GM19455 (cell line): ENCODE measurements at regions not wholly inside any gene's neighbourhood (a gene's known extent, or its start where the extent isn't known, plus 50 kb on each side); places are given as distances from the start of the nearest gene placed in this dataset.
"Not testable (repeated sequence)": the region's sequence is repeated elsewhere in the genome, so short reads cannot be mapped to it uniquely, and the experiment has no call there.

Source experiments
- ATAC-seq: cut with Tn5 transposase; IDR thresholded peaks from one replicate; pipeline ENCODE4 v1.9.1; 2021; ENCODE audit not compliant: unreplicated experiment

DNA sequence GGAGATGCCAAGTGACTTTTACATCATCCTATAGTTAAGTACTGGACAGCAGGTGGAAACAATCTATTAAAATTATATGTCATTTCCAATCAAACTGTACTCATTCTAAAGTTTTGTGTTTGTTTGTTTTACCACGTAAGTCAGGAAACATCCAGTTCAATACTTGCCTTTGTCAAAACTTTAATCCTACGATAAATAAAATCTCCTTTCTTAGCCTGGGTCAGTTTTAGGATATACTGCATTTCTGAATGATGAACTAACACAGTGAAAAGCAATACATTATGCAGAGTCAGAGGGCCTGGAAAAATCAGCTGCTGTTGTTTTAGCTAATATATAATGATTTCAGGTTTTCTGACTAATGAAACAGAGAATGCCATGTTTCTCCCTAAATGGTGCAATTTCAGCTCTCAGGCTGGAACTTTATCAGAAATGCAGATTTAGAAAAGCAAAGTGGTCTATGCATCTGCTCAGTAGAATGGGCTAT lies 756.4 kb downstream of the CDH11 start:
- no peak for ATAC-seq

DNA sequence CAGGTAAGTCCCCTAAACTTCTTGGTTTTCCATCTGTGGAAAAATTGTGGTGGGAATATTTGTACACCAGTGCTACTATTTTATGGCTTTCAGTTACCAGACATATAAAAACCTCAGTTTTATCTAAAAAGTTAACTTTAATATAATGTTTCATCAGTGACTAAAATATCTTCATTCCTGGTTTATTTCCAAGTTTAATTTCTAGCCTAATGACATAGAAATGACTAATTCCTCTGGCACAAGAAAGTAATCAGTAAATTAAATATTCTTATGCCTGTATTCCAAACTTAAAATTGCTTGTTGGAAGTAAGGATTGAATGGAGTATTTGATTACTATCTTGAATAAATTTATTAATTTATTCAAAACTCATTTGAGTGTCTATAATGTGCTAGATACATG lies 757.0 kb downstream of the CDH11 start:
- no peak for ATAC-seq

DNA sequence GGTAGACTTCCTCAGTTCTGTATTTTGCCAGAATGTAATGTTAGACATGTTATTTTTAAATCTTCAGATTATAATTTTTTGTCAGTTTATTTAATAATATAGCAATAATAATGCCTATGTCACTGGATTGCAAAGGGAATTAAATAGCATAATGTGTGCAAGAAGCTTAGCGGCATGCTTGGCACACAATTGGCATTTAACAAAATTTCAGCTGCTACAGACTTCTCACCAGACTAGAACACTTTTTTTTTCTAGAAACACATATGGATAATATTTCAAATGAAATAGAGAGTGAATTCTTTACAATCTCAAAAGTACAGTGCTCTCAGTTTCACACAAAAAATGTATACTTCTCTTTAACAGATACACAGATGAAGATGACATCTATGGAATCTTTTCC lies 757.4 kb downstream of the CDH11 start:
- no peak for ATAC-seq

DNA sequence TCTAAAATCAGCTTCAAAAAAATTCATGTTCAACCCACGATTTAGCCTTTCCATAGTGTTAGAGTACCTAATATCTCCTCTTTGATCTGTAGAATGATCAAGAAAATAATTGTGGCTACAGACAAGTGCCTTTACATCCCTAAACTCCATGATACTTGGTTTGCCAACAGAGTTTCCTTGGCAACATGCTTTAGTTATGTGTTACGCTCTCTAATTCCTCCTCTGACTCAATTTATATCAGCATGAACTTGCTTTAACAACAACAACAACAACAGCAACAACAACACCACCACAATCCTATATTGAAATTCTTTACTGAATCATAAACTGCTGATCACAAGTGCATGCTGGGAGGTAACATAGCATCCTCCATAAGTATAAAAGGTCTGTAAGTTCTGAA lies 757.8 kb downstream of the CDH11 start:
- no peak for ATAC-seq

DNA sequence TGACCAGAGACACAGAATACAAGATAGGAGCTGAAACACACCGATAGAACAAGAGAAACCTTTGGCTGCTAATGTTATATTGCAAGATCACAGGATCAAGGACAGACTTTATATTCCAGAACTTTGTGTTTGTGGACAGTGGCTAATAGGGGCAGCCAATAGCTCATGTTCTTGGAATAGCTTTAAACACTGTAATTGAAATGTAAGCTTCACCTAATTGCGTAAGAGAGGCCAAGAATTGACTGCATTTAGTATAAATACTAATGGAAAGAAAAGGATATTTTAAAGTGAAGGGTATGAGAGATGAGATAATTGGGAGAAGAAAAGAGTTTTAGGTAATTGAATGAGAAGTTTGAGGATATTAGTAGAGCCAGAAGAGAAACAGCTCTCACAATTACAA lies 758.8 kb downstream of the CDH11 start:
- ATAC-seq: no peak

DNA sequence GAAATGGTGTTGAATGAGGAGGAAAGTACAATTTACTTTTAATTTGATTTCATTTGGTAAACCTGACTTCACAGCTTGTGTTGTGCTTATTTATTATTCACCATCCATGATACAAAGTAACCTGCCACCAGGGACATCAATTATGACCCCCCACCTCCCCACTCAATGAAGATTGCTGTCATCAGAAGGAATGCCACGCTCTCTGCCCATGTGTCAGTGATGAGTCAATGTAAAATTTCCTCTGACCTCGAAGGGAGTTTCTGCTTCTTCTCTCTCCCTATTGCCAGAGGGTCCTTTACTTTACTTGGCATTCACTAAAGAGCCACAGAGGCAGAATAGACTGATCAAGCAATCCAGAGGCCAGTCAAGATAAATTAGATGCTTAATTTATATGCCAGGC lies 759.7 kb downstream of the CDH11 start:
- no peak for ATAC-seq

- ATAC-seq: no peak
Measured at GRCh38 chr16:64361753-64362152, 760.1 kb downstream of the CDH11 start.

DNA sequence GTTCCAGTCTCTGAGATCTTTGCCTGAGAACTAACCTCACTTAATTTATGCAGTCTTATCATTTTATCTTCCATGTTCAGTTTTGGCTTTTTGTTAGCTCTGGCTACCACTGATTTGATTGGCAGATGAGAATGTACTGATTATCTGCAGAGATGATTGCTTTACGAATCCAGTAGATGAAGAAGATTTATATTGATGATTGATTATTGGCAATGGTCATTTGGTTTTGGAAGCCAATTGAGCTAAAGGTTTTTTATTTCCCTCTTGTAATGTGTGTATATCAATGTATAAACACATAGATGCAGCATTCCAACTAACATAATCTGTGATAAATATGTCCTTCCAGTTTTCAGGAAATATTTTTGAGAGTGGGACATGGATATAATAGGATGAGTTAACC lies 763.6 kb downstream of the CDH11 start:
- no peak for ATAC-seq

GRCh38 chr16:64356267-64356666 lies 765.6 kb downstream of the CDH11 start:
- ATAC-seq: no peak

- no peak for ATAC-seq
Measured at GRCh38 chr16:64352246-64352645, 769.6 kb downstream of the CDH11 start.

DNA sequence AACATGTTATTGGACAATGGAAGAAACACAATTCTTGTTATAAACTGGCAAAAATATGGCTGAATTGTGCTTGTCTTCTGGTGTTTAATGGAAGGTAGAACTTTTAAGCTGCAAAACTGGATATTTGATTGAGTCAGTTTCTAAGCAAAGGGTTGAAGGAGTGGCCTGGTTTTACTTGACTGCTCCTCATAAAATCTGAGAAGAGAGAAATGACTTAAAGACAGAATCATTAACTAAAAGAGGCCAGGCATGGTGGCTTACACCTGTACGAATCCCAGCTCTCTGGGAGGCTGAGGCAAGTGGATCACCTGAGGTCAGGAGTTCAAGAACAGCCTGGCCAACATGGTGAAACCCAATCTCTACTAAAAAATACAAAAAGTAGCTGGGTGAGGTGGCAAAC lies 770.7 kb downstream of the CDH11 start:
- ATAC-seq: no peak

DNA sequence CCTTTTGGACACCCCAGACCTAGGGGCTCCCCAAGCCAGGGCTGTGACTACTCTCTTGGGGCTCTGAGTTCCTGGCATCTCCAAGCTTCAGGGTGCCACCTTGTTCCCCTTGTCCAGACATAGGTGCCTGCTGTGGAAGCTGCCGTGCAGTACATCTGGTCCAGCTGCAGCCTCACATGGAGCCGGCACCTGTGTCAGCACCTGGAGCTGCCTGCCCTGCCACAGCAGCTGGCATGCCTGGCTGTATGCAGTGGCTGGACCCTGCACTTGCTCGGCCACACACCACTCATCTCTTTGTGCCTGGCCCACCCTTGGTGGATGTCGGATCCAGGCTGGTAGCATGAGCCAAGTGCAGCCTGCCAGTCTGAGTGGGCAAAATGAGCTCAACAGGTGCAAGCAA lies 775.8 kb downstream of the CDH11 start:
- ATAC-seq: no peak

- no peak for ATAC-seq
Measured at GRCh38 chr16:64345142-64345541, 776.7 kb downstream of the CDH11 start.

DNA sequence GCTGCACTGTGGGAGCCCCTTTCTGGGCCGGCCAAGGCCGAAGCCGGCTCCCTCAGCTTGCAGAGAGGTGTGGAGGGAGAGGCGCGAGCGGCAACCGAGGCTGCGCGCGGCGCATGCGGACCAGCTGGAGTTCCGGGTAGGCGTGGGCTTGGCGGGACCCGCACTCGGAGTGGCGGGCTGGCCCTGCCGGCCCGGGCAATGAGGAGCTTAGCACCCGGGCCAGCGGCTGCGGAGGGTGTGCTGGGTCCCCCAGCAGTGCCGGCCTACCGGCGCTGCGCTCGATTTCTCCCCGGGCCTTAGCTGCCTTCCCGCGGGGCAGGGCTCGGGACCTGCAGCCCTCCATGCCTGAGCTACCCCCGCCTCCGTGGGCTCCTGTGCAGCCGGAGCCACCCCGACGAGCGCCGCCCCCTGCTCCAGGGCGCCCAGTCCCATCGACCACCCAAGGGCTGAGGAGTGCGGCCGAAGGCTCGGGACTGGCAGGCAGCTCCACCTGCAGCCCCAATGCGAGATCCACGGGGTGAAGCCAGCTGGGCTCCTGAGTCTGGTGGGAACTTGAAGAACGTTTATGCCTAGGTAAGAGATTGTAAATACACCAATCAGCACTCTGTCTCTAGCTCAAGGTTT lies 777.9 kb downstream of the CDH11 start:
- ATAC-seq: not testable (repeated sequence)

- ATAC-seq: no peak
Measured at GRCh38 chr16:64343061-64343819, 778.6 kb downstream of the CDH11 start.

- ATAC-seq: not testable (repeated sequence)
Measured at GRCh38 chr16:64341336-64341735, 780.5 kb downstream of the CDH11 start.

DNA sequence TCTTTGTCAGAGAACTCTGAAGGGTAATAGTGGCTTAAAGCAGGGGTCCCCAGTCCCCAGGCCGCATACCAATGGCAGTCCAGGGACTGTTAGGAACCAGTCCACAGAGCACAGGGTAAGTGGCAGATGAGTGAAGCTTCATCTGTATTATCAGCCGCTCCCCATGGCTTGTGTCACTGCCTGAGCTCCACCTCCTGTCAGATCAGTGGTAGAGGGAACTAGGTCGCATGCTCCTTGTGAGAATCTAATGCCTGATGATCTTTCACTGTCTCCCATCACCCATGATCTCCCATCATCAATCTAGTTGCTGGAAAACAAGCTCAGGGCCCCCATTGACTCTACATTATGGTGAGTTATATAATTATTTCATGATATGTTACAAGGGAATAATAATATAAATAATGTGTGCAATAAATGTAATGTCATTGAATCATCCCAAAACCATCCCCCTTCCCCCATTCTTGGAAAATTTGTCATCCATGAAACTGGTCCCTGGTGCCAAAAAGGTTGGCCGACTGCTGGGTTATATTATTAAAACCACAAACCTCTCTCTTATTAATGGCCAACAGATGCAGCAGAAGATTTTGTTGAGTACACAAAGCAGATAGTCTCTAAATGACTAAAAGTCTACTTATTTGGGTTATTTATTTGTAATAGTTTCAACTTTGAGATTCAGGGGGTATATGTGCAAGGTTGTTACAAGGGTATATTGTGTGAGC lies 782.7 kb downstream of the CDH11 start:
- no peak for ATAC-seq

DNA sequence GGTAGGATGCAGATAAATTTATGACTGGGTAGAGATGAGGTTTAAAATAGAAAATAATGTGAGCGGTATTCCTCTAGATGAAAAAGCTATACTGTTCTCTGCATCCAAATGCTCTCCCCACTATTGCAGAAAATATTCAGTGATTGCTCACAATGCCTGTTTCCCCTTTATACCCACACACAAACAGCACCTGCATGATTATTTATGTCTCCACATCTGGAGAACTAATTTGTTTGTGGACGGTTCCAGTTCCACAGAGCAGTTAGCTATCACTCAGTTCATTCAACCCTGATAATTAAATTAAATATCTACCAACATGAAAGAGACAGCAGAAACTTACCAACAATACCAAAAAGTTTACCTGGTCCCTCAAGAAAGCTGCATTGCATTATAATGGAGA lies 800.0 kb downstream of the CDH11 start:
- ATAC-seq: no peak

DNA sequence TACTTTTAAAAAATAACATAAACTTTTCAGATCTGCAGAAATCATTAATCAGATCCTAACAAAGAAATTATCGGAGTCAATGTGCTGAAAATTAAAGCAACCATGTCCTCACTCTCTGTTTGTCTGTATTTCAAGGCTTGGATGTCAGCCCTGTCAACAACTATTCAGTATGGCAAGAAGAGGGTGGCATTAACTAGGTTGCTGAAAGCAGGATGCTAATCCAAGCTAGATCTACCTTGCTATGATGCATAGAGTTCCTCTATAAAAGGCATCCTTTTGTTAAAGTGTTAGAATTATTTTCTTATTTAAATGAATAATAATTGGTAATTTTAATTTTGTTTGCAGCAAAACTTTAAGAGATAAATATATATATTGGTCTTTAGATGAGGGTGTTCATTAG lies 800.8 kb downstream of the CDH11 start:
- ATAC-seq: no peak

DNA sequence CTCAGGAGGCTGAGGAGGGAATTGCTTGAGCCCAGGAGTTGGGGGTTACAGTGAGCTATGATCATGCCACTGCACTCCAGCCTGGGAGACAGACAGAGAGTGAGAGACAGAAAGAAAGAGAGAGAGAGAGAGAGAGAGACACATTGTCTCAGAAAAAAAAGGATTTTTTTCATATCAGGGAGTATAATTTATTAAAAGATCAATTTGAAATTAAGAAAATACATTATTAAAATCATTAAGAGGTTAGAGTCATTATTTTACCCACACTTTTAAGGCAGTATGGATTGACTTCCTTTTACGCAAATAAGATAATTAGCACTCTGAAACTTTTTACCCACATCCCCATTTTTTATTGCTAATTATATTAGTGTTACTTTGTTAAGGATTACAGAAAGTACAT lies 804.3 kb downstream of the CDH11 start:
- ATAC-seq: no peak

DNA sequence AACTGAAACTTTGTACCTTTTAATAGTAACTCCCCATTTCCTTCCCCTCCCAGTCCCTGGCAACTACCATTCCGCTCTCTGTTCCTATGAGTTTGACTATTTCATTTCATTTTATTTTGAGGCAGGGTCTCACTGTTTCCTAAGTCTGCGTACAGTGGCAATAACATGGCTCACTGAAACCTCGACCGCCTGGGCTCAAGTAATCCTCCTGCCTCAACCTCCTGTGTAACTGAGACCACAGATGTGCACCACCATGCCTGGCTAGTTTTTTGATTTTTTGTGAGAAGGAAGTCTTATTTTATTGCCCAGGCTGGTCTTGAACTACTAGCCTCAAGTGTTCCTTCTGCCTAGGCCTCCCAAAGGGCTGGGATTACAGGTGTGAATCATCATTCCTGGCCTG lies 808.1 kb downstream of the CDH11 start:
- no peak for ATAC-seq

DNA sequence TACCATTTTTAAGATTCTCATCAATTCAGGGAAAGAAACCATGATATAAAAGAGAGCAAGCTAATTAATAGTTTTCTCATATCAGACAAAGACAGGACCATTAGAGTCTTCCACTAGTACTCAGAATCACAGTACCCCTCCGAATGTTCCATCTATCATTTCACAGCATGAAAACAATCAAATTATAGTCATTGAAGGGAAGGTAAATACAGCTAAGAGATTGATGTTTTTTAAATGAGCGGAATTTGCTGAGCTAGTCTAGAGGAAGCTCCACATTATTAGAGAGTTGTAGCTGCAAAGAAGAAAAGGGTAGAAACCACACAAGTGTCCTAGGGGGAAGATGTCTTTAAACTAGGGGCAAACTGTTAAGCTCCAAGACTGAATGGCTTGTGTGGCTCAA lies 808.9 kb downstream of the CDH11 start:
- ATAC-seq: no peak
